IMR-90 (cell line): ENCODE measurements at regions not wholly inside any gene's neighbourhood (a gene's known extent, or its start where the extent isn't known, plus 50 kb on each side); places are given as distances from the start of the nearest gene placed in this dataset.

Experiments used
- BHLHE40 ChIP-seq: fragments of 150-350 bp; IDR thresholded peaks from 2 replicates; pipeline ENCODE4 v1.6.1; 2016; ENCODE audit warnings: mild to moderate bottlenecking, low read depth, low read length
- CHD1 ChIP-seq: IDR thresholded peaks from 2 replicates; pipeline ENCODE4 v1.6.1; 2012; ENCODE audit warnings: low read depth, low read length, improper control_type of control experiment
- FOS ChIP-seq: fragments of 150-350 bp; IDR thresholded peaks from 2 replicates; pipeline ENCODE4 v1.6.1; 2016; ENCODE audit warnings: low read depth, low read length
- MXI1 ChIP-seq: IDR thresholded peaks from 2 replicates; pipeline ENCODE4 v1.6.1; 2012; ENCODE audit warnings: low read depth, mild to moderate bottlenecking, low read length, moderate library complexity, borderline replicate concordance
- NFE2L2 ChIP-seq: fragments of 150-350 bp; IDR thresholded peaks from 2 replicates; pipeline ENCODE4 v1.6.1; 2016; ENCODE audit warnings: low read depth, mild to moderate bottlenecking, low read length
- POLR2A ChIP-seq: IDR thresholded peaks from 2 replicates; pipeline ENCODE4 v1.6.1; 2012; ENCODE audit warnings: mild to moderate bottlenecking, low read depth, low read length
- RAD21 ChIP-seq: IDR thresholded peaks from 2 replicates; pipeline ENCODE4 v1.6.1; 2012; ENCODE audit warnings: low read length, improper control_type of control experiment
- RCOR1 ChIP-seq: IDR thresholded peaks from 2 replicates; pipeline ENCODE4 v1.6.1; 2012; ENCODE audit warnings: mild to moderate bottlenecking, low read length, improper control_type of control experiment; ENCODE audit not compliant: insufficient replicate concordance
- SMC3 ChIP-seq: fragments of 150-350 bp; IDR thresholded peaks from 2 replicates; pipeline ENCODE4 v1.6.1; 2016; ENCODE audit warnings: low read depth, mild to moderate bottlenecking, antibody characterized with exemption, low read length, moderate library complexity
- TF ChIP-seq, protein P1 (sequence below): conservative IDR thresholded peaks from 2 replicates; pipeline ENCODE4 v1.5.1; 2012; ENCODE audit warnings: mild to moderate bottlenecking, low read depth, low read length, improper control_type of control experiment
- TF ChIP-seq, protein P2 (sequence below): fragments of 150-350 bp; IDR thresholded peaks from 2 replicates; pipeline ENCODE4 v1.6.1; 2017; ENCODE audit warnings: mild to moderate bottlenecking, antibody characterized with exemption, low read length, low read depth

GRCh38 chr2:234138836-234139235 is 88.3 kb downstream of the SPP2 start:
- TF ChIP-seq CHD1: no peak
- TF ChIP-seq, protein P1, sequence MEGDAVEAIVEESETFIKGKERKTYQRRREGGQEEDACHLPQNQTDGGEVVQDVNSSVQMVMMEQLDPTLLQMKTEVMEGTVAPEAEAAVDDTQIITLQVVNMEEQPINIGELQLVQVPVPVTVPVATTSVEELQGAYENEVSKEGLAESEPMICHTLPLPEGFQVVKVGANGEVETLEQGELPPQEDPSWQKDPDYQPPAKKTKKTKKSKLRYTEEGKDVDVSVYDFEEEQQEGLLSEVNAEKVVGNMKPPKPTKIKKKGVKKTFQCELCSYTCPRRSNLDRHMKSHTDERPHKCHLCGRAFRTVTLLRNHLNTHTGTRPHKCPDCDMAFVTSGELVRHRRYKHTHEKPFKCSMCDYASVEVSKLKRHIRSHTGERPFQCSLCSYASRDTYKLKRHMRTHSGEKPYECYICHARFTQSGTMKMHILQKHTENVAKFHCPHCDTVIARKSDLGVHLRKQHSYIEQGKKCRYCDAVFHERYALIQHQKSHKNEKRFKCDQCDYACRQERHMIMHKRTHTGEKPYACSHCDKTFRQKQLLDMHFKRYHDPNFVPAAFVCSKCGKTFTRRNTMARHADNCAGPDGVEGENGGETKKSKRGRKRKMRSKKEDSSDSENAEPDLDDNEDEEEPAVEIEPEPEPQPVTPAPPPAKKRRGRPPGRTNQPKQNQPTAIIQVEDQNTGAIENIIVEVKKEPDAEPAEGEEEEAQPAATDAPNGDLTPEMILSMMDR: no peak
- TF ChIP-seq RCOR1: no peak
- no peak for TF ChIP-seq POLR2A
- TF ChIP-seq SMC3: no peak
- TF ChIP-seq RAD21: no peak
- TF ChIP-seq FOS: no peak
- no peak for TF ChIP-seq MXI1
- TF ChIP-seq NFE2L2: no peak
- no peak for TF ChIP-seq BHLHE40
- TF ChIP-seq, protein P2, sequence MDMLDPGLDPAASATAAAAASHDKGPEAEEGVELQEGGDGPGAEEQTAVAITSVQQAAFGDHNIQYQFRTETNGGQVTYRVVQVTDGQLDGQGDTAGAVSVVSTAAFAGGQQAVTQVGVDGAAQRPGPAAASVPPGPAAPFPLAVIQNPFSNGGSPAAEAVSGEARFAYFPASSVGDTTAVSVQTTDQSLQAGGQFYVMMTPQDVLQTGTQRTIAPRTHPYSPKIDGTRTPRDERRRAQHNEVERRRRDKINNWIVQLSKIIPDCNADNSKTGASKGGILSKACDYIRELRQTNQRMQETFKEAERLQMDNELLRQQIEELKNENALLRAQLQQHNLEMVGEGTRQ: no peak
